DOHH2 (cell line): ENCODE measurements at regions not wholly inside any gene's neighbourhood (a gene's known extent, or its start where the extent isn't known, plus 50 kb on each side); places are given as distances from the start of the nearest gene placed in this dataset.
"Not testable (repeated sequence)": the region's sequence is repeated elsewhere in the genome, so short reads cannot be mapped to it uniquely, and the experiment has no call there.

Source experiments
- H3F3A ChIP-seq: fragments of 200-600 bp; sonication (generic), shearing (Covaris generic); 2 replicates; pipeline ENCODE4 v1.6.0; 2016; ENCODE audit warnings: antibody characterized with exemption, mild to moderate bottlenecking; ENCODE audit not compliant: control insufficient read depth, insufficient read depth
- H3K27ac ChIP-seq: fragments of 200-600 bp; sonication (generic); 2 replicates; pipeline ENCODE4 v1.5.1; 2014; ENCODE audit warnings: low read depth, mild to moderate bottlenecking, low read length, moderate library complexity
- H3K27me3 ChIP-seq: fragments of 200-600 bp; sonication (generic); 2 replicates; pipeline ENCODE4 v1.6.1; 2014; ENCODE audit warnings: mild to moderate bottlenecking, low read length, mixed read lengths; ENCODE audit not compliant: control insufficient read depth
- H3K36me3 ChIP-seq: fragments of 200-600 bp; sonication (generic); 2 replicates; pipeline ENCODE4 v1.6.1; 2014; ENCODE audit warnings: mild to moderate bottlenecking, low read length, moderate library complexity, mixed read lengths; ENCODE audit not compliant: control insufficient read depth
- H3K4me1 ChIP-seq: fragments of 200-600 bp; sonication (generic); 2 replicates; pipeline ENCODE4 v1.6.1; 2014; ENCODE audit warnings: mild to moderate bottlenecking, low read length, mixed read lengths; ENCODE audit not compliant: control insufficient read depth
- H3K4me2 ChIP-seq: fragments of 200-600 bp; sonication (generic); 2 replicates; pipeline ENCODE4 v1.6.0; 2014; ENCODE audit warnings: mild to moderate bottlenecking, low read length, moderate library complexity
- H3K4me3 ChIP-seq: fragments of 200-600 bp; sonication (generic); 2 replicates; pipeline ENCODE4 v1.5.1; 2014; ENCODE audit warnings: mild to moderate bottlenecking, low read length, mixed read lengths
- H3K79me2 ChIP-seq: fragments of 200-600 bp; sonication (generic); 2 replicates; pipeline ENCODE4 v1.6.1; 2014; ENCODE audit warnings: mild to moderate bottlenecking, low read length, mixed read lengths; ENCODE audit not compliant: control insufficient read depth
- H3K9me2 ChIP-seq: fragments of 200-600 bp; sonication (generic); replicated peaks from 2 replicates; pipeline ENCODE4 v1.6.1; 2014; ENCODE audit warnings: mild to moderate bottlenecking, low read length, mixed read lengths; ENCODE audit not compliant: control insufficient read depth
- H3K9me3 ChIP-seq: fragments of 200-600 bp; sonication (generic); 2 replicates; pipeline ENCODE4 v1.6.1; 2014; ENCODE audit warnings: antibody characterized with exemption, low read length, mixed read lengths; ENCODE audit not compliant: control insufficient read depth, insufficient read depth
- H4K20me1 ChIP-seq: fragments of 200-600 bp; sonication (generic); 2 replicates; pipeline ENCODE4 v1.6.0; 2014; ENCODE audit warnings: low read depth, mild to moderate bottlenecking, antibody characterized with exemption, low read length, moderate library complexity; ENCODE audit not compliant: control insufficient read depth, insufficient read depth
- EZH2phosphoT487 ChIP-seq: fragments of 200-600 bp; sonication (generic); IDR thresholded peaks from 2 replicates; pipeline ENCODE4 v1.6.1; 2017; ENCODE audit warnings: borderline replicate concordance, mild to moderate bottlenecking, antibody characterized with exemption, low read length, moderate library complexity, mixed read lengths
- TF ChIP-seq, protein P1 (sequence below): fragments of 200-600 bp; sonication (generic); IDR thresholded peaks from one replicate; pipeline ENCODE4 v1.5.1; 2014; ENCODE audit warnings: antibody characterized with exemption, mild to moderate bottlenecking, low read depth, low read length; ENCODE audit not compliant: poor library complexity, severe bottlenecking

DNA sequence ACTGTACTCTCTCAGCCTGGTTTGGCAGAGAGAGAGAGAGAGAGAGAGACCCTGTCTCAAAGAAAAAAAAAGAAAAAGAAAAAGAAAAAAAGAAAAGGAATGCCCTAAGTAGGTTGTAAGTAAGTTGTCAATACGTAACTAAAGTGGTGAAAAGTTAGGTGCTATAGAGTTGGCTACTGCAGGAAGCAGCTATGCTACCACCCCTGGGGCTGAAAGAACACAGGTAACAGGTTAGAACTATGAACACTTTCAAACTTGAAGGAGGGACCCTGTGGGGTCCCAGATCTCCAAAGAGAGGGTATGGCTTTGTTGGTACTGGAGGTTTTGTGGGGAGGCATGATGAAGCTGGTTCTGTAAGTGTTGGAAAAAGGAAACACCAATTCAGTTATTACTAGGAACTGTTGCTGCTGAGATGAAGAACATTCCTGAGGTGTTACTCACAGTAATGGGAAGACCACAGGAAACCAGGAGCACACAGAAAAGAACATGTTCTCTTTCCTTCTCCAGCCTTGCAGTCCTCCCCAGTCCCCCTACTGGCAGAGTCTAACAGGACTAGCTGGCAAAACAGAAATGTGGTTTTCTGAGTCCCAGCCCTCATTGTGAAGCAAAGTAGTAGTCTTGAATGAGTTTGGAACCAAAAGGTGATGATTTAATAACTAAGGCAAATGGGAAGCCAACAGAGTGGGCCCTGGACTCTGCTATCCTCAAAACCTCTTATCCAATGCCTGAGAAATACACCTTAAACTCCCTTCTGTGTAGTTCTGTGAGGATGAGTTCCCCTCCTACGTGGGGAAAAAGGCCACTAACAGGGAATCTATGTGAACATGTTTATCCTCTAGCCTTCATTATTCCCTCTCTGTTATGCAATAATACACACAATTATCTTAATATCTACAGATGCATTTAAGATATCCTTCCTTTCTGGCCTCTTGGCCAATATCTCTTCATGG, 427.0 kb upstream of the DDI1 start:
- no peaks in the 10 kb centered on the region for H3K79me2 ChIP-seq
- no peaks in the 10 kb centered on the region for H3K36me3 ChIP-seq
- H3K4me3 ChIP-seq, result no peak overlapping the region
- no peak overlapping the region for H3K27ac ChIP-seq
- H3K4me1 ChIP-seq, result no peaks in the 10 kb centered on the region
- TF ChIP-seq, protein P1, sequence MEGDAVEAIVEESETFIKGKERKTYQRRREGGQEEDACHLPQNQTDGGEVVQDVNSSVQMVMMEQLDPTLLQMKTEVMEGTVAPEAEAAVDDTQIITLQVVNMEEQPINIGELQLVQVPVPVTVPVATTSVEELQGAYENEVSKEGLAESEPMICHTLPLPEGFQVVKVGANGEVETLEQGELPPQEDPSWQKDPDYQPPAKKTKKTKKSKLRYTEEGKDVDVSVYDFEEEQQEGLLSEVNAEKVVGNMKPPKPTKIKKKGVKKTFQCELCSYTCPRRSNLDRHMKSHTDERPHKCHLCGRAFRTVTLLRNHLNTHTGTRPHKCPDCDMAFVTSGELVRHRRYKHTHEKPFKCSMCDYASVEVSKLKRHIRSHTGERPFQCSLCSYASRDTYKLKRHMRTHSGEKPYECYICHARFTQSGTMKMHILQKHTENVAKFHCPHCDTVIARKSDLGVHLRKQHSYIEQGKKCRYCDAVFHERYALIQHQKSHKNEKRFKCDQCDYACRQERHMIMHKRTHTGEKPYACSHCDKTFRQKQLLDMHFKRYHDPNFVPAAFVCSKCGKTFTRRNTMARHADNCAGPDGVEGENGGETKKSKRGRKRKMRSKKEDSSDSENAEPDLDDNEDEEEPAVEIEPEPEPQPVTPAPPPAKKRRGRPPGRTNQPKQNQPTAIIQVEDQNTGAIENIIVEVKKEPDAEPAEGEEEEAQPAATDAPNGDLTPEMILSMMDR, result peak; percentile 28
- TF ChIP-seq EZH2phosphoT487, result no peak
- no peaks in the 10 kb centered on the region for H3F3A ChIP-seq
- H3K9me3 ChIP-seq, result no peaks in the 10 kb centered on the region
- H3K4me2 ChIP-seq, result no peak overlapping the region
- H4K20me1 ChIP-seq, result no peaks in the 10 kb centered on the region
- no peaks in the 10 kb centered on the region for H3K27me3 ChIP-seq
- no peaks in the 10 kb centered on the region for H3K9me2 ChIP-seq

DNA sequence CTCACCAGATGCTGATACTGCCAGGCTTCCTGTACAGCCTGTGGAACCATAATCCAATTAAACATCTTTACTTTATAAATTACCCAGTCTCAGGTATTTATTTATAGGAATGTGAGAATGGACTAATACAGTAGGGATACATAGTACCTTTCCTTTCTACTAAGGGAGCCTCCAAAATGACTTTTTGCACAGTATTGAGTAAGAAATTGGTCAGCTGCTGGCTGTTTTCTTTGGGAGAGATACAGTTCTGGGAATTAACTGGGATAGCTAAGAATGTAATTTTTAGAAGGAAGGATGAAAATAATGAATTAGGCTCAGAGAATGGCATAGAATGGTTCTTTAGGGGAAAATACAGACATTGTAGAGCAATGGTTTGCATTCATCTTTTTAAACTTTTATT, 426.0 kb upstream of the DDI1 start:
- no peaks in the 10 kb centered on the region for H3K79me2 ChIP-seq
- H3K4me1 ChIP-seq, result no peaks in the 10 kb centered on the region
- no peaks in the 10 kb centered on the region for H3F3A ChIP-seq
- no peaks in the 10 kb centered on the region for H3K9me2 ChIP-seq
- no peak overlapping the region for H3K4me3 ChIP-seq
- no peaks in the 10 kb centered on the region for H3K9me3 ChIP-seq
- H3K36me3 ChIP-seq, result no peaks in the 10 kb centered on the region
- H3K27me3 ChIP-seq, result no peaks in the 10 kb centered on the region
- no peak overlapping the region for H3K27ac ChIP-seq
- TF ChIP-seq, protein P1, result no peak
- TF ChIP-seq EZH2phosphoT487, result no peak
- no peaks in the 10 kb centered on the region for H4K20me1 ChIP-seq
- no peak overlapping the region for H3K4me2 ChIP-seq

DNA sequence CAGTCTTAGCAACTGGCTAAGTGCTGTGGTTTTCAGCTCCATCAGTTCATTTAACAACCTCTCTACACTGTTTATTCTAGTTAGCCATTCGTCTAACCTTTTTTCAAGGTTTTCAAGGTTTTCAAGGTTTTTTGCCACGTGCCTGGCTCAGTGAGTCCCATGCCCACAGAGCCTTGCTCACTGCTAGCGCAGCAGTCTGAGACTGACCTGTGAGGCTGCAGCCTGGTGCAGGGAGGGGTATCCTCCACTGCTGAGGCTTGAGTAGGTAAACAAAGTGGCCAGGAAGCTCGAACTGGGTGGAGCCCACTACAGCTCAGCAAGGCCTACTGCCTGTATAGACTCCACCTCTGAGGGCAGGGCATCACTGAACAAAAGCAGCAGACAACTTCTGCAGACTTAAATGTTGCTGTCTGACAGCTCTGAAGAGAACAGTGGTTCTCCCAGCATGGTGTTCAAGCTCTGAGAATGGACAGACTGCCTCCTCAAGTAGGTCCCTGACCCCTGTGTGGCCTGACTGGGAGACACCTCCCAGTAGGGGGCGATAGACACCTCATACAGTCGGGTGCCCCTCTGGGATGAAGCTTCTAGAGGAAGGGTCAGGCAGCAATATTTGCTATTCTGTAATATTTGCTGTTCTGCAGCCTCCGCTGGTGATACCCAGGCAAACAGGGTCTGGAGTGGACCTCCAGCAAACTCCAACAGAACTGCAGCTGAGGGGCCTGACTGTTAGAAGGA, 424.7 kb upstream of the DDI1 start:
- not testable (repeated sequence) for H3K4me3 ChIP-seq, H3K36me3 ChIP-seq, H3F3A ChIP-seq, H3K27me3 ChIP-seq, H3K9me2 ChIP-seq, H3K4me1 ChIP-seq, H3K9me3 ChIP-seq, H4K20me1 ChIP-seq, H3K4me2 ChIP-seq, H3K27ac ChIP-seq, H3K79me2 ChIP-seq

DNA sequence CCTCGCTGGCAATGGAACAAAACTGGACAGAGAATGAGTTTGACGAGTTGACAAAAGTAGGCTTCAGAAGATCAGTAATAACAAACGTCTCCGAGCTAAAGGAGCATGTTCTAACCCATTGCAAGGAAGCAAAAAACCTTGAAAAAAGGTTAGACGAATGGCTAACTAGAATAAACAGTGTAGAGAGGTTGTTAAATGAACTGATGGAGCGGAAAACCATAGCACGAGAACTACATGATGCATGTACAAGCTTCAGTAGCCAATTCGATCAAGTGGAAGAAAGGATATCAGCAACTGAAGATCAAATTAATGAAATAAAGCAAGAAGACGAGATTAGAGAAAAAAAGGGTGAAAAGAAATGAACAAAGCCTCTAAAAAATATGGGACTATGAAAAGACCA, 424.0 kb upstream of the DDI1 start:
- not testable (repeated sequence) for H3K4me2 ChIP-seq, H4K20me1 ChIP-seq, H3K9me3 ChIP-seq, H3K4me1 ChIP-seq, H3F3A ChIP-seq, H3K9me2 ChIP-seq, H3K27me3 ChIP-seq, H3K4me3 ChIP-seq, H3K27ac ChIP-seq, H3K79me2 ChIP-seq, H3K36me3 ChIP-seq

DNA sequence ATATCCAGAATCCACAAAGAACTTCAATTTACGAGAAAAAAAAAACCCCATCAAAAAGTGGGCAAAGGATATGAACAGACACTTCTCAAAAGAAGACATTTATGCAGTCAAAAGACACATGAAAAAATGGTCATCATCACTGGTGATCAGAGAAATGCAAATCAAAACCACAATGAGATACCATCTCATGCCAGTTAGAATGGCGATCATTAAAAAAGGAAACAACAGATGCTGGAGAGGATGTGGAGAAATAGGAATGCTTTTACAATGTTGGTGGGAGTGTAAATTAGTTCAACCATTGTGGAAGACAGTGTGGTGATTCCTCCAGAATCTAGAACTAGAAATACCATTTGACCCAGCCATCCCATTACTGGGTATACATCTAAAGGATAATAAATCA, 419.9 kb upstream of the DDI1 start:
- not testable (repeated sequence) for H3K9me3 ChIP-seq, H3K4me2 ChIP-seq, H3F3A ChIP-seq, H3K4me1 ChIP-seq, H4K20me1 ChIP-seq, H3K4me3 ChIP-seq, H3K9me2 ChIP-seq, H3K27ac ChIP-seq, H3K79me2 ChIP-seq, H3K36me3 ChIP-seq, H3K27me3 ChIP-seq
